Skin epidermis (tissue), 12 donors: ENCODE measurements at regions not wholly inside any gene's neighbourhood (a gene's known extent, or its start where the extent isn't known, plus 50 kb on each side); places are given as distances from the start of the nearest gene placed in this dataset.
"Not testable (repeated sequence)": the region's sequence is repeated elsewhere in the genome, so short reads cannot be mapped to it uniquely, and the experiment has no call there.

Source experiments
- H3K27ac ChIP-seq, 21 experiments: fragments of 200-600 bp; sonication (generic) in 11 of 21; one replicate each; pipeline ENCODE4 v1.5.0; 2020; ENCODE audit warnings: mild to moderate bottlenecking in 3 of 21, inconsistent platforms in 2 of 21, moderate library complexity in 2 of 21
- H3K4me3 ChIP-seq, 7 experiments: fragments of 200-600 bp; sonication (generic) in 2 of 7; one replicate each; pipeline ENCODE4 v1.5.0; 2020; ENCODE audit warnings: inconsistent platforms in 2 of 7, mild to moderate bottlenecking in 2 of 7, moderate library complexity in 1 of 7

GRCh38 chr2:16038621-16039020 is 98.3 kb downstream of the MYCN start:
- no peak overlapping the region for H3K27ac ChIP-seq

DNA sequence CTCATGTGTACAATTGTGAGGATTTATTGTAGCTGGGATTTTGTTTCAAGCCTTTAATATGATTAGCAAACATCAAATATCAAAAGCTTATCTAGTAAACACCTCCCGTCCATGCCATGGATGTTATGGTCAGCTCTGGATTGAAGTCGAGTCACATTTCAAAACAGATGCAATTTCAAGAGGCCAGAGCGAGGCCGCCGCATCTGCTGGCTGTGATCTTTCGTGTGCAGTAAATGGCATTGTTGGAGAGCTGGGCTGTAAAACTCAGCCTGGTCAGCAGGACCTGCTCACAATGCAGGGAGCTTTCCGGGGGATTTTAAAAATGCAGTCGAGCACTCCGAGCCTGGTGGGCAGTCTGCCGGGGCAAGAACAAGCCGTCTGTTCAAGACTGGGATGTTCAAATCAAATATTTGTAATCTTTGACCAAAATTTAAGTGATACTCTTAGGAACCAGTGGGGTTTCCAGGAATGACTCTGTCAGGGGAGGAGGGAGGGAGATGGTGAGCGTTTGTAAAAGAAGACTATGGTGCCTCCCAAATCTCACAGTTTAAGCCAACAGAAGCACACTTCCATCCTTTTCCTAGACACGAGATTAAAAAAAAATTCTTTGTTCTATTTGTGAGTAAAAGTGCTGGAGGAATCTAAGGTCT is 97.6 kb downstream of the MYCN start:
- Histone ChIP-seq H3K27ac (no peak overlapping the region), H3K4me3 (no peak overlapping the region)

More at GRCh38 chr2:16038621-16039020, 98.3 kb downstream of the MYCN start:
- H3K4me3 ChIP-seq = no peak overlapping the region

DNA sequence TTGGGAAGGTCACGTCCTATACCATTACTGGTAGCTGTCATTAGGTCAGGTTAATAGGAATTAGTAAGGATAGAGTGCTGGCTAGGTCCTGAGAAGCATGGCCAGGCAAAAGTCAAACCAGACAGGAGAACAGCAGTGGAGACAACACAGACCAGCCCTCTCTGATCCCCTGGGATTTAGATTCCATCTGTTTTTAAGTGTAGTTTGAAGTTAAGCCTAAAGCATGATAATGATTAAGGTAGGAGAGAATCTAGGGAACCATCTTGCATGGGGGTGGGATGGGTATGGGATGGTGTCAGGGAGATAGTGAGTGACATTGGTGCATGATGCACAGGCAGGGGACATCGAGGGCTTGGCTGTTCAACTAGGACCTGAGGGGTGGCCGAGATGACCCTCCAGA is 96.6 kb downstream of the MYCN start:
- H3K27ac ChIP-seq = no peak overlapping the region
- no peak overlapping the region for H3K4me3 ChIP-seq

- H3K4me3 ChIP-seq = no peak overlapping the region
These were observed 95.7 kb downstream of the MYCN start for GRCh38 chr2:16035747-16036745.

GRCh38 chr2:16034975-16035746 is 94.8 kb downstream of the MYCN start:
- Histone ChIP-seq H3K27ac (no peak overlapping the region), H3K4me3 (no peak overlapping the region)

More at GRCh38 chr2:16035747-16036745, 95.7 kb downstream of the MYCN start:
- H3K27ac ChIP-seq = no peak overlapping the region

DNA sequence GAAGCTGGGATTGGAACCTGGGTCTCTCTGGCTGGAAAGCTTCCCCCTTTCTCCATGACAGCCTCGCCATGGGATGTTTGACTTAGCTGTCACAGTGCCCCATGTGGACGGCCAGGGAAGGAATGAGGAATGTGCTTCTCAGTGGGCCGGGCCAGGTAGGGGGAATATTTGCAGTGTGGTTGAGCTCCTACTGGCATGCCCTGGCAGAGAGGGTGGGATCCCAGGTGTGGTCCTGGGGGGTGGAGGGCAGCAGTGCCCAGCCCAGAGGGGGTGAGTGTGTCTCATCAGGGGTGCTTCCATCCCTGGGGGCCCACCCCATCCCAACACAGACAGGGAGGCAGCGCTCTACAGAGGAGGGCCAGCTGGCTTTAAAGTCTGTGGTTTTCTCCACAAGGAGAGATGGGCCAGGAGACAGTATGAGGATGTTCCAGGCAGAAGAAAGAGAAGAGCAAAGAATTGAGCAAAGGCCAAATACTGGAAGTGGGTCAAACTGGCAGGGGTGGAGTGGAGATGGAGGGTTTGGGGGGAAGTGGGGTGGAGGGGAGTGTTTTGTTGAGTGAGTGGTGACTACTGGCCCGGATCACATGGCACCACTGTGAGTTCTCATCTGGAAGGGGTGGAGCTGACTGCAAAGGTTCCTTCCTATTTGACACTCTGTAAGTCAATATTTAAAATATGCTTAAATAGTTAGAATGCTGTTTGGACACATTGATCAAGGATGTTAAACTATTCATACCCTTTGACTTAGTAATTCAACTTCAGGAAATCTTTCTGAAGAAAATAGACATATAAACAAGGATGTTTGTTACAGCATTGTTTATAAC is 94.0 kb downstream of the MYCN start:
- no peak overlapping the region for H3K27ac ChIP-seq

DNA sequence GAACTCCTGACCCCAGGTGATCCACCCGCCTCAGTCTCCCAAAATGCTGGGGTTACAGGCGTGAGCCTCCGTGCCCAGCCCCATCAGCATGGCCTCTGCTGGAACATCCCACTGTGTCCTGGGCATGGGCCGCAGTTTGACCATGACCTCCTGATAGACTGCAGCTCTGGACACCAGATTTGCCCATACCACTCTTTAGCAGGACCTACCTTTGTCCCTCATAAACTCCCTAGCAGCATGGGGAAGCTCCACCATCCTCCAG is 92.6 kb downstream of the MYCN start:
- H3K4me3 ChIP-seq = no peak overlapping the region
- no peak overlapping the region for H3K27ac ChIP-seq

More for the DNA sequence above, 94.0 kb downstream of the MYCN start:
- H3K4me3 ChIP-seq = no peak overlapping the region

DNA sequence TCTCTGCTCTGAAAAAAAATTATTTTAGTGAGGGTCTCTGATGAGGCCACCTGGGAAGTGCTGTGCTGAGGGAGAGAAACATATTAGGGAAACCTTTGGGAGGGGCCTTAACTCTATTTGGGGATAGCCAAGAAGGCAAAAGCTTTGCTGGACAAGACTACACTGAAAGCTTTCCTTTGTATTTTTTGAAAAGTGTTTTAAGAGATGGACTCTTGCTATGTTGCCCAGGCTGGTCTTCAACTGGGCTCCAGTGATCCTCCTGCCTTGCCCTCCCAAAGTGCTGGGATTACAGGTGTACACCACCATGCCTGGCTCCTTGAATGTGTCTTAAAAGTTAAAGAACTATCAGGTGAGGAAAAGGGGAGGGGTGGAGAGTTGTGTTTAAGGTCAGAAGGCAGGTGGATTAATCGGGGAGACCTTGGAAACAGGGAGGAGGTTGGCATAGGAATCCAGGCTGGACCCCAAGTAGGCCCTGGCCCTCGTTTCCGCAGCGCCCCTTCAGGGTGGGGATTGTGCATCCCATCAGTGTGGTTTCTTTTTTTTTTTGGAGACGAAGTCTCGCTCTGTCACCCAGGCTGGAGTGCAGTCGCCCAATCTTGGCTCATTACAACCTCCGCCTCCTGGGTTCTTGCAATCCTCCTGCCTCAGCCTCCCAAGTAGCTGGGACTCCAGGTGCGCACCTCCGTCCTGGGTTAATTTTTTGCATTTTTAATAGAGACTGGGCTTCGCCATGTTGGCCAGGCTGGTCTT is 92.1 kb downstream of the MYCN start:
- Histone ChIP-seq H3K27ac (no peak overlapping the region), H3K4me3 (no peak overlapping the region)

- H3K4me3 ChIP-seq = no peak overlapping the region
- H3K27ac ChIP-seq = no peak overlapping the region
These were observed 91.5 kb downstream of the MYCN start for GRCh38 chr2:16031848-16032159.

DNA sequence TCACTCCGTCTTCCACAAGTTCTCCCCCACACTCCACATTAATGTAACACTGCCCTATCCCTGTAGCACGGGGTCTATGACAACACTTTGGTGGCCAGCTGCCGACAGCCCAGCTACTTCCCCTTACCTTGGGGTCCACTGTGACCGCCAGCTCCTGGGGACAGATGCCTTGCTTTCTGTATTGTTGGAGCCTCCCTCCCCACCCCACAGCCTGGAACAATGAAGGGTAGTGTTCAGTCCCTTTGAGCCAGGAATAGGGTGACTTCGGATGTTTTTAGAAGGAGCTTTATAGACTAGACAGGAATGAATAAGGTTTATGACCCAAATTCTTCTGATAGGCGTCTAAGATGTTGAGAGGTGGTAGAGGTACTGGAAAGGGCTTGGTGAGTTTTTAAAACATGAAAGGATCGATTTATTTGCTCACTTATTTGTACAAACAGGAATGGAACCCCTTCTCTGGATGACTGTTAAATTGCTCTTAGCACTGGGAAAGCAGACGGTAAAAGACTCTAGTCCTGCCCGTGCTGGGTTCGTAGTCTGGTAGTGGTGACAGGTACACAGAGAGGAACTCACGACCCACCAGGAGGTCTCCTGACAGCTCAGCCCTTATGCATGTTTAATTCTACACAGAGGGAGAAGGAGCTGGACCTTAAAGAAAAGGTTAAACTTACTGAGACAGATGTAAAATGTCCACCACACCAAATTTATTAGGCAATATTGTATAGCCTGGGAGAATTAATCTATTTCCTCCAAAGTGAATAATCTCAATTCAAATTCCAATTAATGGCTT is 90.9 kb downstream of the MYCN start:
- Histone ChIP-seq H3K27ac (no peak overlapping the region), H3K4me3 (no peak overlapping the region)

DNA sequence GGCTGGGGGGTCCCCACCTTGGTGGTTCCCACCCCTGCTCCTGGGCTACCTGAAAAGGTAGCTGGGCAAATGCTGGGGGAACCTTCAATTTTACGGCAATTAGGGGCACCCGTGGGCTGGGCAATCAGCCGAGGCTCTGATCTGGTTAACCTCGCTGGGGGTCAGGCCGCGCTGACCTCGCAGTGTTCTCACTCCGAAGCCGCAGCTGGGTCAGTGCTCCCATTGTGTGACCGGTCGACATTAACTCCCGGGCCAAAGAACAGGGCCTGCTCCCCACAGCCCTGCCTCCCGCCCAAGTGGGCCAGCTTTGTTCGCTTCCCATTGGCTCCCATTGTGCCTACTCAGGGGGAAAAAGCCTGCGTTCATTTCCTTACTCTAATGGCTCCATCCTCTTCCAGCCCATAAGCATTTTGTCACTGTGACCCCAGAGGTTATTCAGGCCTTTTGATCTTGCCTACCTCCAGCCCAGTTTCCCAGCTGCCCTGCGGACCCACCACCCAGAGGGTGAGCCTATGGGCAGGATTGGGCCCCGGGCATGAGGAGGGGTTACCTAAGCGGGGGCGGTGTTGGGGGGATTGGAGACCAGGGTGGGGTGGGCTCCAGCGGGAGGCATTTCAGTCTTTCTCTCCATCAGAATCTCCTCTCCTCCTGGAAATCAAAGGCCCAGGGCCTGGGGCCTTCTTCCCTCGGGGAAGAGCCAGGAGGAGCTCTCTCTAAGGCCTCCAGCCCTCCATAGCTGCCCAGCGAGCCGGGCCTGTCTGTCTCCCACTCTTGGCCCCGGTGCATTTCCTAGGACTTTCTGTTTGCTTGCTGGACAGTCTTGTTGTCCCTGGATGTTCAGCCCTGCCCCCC is 90.1 kb downstream of the MYCN start:
- Histone ChIP-seq H3K27ac (no peak overlapping the region), H3K4me3 (no peak overlapping the region)

DNA sequence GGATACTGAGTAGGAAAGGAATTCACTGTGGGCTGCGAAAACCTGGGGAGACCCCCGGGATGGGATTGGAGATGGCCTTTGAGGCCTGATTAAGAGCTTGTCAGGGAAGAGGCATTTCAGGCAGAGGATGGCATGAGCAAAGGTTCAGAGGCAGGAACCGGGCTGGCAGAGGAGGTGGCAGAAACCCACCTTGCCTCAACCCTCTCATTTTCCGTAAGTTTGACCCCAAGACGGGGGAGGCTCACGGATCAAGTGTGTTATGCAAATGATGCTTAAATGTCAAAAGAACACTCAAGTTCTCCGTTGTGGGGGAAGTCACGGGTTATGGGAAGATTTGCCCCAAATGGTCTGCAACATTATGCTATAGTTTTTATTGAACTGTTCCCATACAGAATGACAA is 88.3 kb downstream of the MYCN start:
- H3K4me3 ChIP-seq = no peak overlapping the region
- H3K27ac ChIP-seq = no peak overlapping the region

- Histone ChIP-seq H3K4me3 (no peak overlapping the region), H3K27ac (no peak overlapping the region)
These were observed 86.6 kb downstream of the MYCN start for GRCh38 chr2:16026816-16027501.

DNA sequence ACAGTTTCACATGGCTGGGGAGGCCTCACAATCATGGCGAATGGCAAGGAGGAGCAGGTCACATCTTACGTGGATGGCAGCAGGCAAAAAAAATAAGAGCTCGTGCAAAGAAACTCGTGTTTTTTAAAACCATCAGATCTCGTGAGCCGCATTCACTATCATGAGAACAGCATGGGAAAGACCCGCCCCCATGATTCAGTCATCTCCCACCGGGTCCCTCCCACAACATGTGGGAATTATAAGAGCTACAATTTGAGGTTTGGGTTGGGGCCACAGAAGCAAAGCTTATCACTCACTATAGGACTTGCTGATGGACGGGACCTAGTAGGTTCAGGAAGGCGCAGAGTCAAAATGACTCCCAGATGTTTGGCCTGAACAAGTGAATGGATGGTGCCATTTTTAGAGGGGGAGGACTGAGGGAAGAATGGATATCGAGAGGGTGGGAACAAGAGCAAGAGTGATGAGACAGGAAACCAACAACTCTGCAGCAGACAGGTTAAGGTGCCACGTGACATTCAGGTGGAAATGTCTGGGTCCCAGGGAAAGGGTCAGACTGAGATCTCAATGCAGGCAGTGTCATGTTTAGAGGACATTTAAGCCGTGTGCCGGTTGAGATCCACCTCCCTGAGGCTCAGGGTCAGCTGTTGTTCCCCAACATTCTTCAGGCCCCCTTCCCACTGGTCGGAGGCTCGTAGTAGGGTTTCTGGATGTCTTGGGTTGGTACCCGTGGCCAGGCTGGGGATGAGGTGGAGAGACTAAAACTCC is 85.7 kb downstream of the MYCN start:
- Histone ChIP-seq H3K4me3 (no peak overlapping the region), H3K27ac (no peak overlapping the region)

DNA sequence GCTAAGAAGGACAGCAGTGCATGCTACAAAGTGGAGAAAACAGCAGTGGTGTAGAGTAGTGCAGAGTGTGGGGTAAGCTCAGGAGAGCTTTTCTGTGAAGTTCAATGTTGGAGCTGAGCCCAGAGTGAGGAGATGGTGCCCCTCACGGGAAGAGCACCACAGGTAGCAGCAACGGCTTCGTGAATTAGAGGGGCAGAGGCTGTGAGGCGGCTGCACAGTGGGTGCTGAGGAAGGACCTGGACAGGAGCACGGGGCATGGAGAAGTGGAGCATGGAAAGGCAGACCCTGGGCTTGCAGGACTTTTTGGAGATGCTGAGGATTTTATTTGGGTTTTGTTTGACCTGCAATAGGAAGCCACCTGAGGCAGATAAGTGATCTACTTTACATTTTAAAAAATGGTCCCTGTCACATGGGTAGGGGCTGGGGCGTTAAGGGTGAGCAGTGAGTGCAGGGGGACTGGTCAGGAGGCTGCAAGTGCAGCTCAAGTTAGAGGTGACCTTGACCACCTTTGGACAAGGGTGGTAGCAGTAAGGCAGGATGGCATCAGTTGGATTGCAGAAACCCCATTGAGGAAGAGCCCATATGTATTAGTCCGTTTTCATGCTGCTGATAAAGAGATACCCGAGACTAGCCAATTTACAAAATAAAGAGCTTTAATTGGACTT is 85.0 kb downstream of the MYCN start:
- Histone ChIP-seq H3K4me3 (no peak overlapping the region), H3K27ac (no peak overlapping the region)

DNA sequence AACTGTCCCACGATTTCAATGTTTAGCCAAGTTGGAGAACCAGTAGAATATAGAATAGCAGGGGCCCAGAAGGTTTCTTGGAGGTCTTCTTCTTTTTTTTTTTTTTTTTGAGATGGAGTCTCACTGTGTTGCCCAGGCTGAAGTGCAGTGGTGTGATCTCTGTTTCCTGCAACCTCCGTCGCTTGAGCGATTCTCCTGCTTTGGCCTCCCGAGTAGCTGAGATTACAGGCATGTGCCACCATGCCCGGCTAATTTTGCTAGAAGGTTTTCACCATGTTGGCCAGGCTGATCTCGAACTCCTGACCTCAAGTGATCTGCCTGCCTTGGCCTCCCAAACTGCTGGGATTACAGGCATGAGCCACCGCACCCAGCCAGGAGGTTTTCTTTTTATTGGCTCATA is 84.3 kb downstream of the MYCN start:
- H3K4me3 ChIP-seq, H3K27ac ChIP-seq: not testable (repeated sequence)
